Testis (tissue), 2 donors: ENCODE measurements at regions not wholly inside any gene's neighbourhood (a gene's known extent, or its start where the extent isn't known, plus 50 kb on each side); places are given as distances from the start of the nearest gene placed in this dataset.

Source experiments
- POLR2A ChIP-seq: fragments of 450-650 bp; IDR thresholded peaks from one replicate; pipeline ENCODE4 v1.6.1; 2017; ENCODE audit warnings: antibody characterized with exemption, mild to moderate bottlenecking, moderate library complexity
- TF ChIP-seq, protein P1 (sequence below), 3 experiments: fragments of 450-650 bp in 2 of 3; fragments of 200-600 bp in 1 of 3; sonication (generic) in 1 of 3; IDR thresholded peaks; one replicate each; pipeline ENCODE4 v1.5.1; 2016 to 2019; ENCODE audit warnings: antibody characterized with exemption in 3 of 3, mild to moderate bottlenecking in 2 of 3, moderate library complexity in 1 of 3

DNA sequence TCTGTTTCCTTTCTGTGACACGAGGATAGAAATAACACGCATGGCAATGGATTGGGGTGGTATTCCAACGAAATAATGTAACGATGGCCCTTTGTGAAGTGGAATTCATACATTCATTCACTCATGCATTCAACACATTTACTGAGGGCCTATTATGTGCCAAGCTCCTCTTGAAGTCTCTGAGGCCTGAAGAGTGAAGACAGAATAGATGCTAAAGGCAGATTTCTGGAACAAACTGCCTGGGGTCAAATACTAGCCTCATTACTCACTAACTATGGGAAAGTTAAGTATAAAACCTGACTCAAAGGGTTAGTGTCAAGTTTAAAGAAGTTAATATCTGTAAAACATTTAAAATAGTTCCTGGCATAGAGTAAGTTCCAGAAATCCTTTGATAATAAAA, 279.6 kb upstream of the SULF2 start:
- TF ChIP-seq, protein P1, sequence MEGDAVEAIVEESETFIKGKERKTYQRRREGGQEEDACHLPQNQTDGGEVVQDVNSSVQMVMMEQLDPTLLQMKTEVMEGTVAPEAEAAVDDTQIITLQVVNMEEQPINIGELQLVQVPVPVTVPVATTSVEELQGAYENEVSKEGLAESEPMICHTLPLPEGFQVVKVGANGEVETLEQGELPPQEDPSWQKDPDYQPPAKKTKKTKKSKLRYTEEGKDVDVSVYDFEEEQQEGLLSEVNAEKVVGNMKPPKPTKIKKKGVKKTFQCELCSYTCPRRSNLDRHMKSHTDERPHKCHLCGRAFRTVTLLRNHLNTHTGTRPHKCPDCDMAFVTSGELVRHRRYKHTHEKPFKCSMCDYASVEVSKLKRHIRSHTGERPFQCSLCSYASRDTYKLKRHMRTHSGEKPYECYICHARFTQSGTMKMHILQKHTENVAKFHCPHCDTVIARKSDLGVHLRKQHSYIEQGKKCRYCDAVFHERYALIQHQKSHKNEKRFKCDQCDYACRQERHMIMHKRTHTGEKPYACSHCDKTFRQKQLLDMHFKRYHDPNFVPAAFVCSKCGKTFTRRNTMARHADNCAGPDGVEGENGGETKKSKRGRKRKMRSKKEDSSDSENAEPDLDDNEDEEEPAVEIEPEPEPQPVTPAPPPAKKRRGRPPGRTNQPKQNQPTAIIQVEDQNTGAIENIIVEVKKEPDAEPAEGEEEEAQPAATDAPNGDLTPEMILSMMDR (IDR thresholded peaks at IDR 0.05): no peak
- no peak for TF ChIP-seq POLR2A
